Endodermal cell (in vitro differentiated cells): ENCODE measurements at regions not wholly inside any gene's neighbourhood (a gene's known extent, or its start where the extent isn't known, plus 50 kb on each side); places are given as distances from the start of the nearest gene placed in this dataset.

ENCODE experiments used
- DNase-seq: peaks from one replicate; pipeline ENCODE4 v3.0.0-alpha.2; 2017
- H3K27ac ChIP-seq: 2 replicates; pipeline ENCODE4 v1.5.1; 2013; ENCODE audit warnings: mild to moderate bottlenecking, low read depth, low read length, moderate library complexity
- H3K27me3 ChIP-seq: 2 replicates; pipeline ENCODE4 v1.6.1; 2013; ENCODE audit warnings: mild to moderate bottlenecking, low read length, moderate library complexity; ENCODE audit not compliant: insufficient read depth, control insufficient read depth, poor library complexity, severe bottlenecking
- H3K36me3 ChIP-seq: 2 replicates; pipeline ENCODE4 v1.7.0; 2013; ENCODE audit warnings: mild to moderate bottlenecking, low read length, moderate library complexity; ENCODE audit not compliant: control insufficient read depth, insufficient read depth
- H3K4me1 ChIP-seq: one replicate; pipeline ENCODE4 v1.7.0; 2013; ENCODE audit warnings: low read length; ENCODE audit not compliant: control insufficient read depth, insufficient read depth
- H3K4me3 ChIP-seq: 2 replicates; pipeline ENCODE4 v1.5.1; 2013; ENCODE audit warnings: mild to moderate bottlenecking, low read length, moderate library complexity
- H3K9ac ChIP-seq: 2 replicates; pipeline ENCODE4 v1.6.1; 2013; ENCODE audit warnings: mild to moderate bottlenecking, low read length, moderate library complexity; ENCODE audit not compliant: poor library complexity, severe bottlenecking; ENCODE audit errors: extremely low read depth
- H3K9me3 ChIP-seq: 2 replicates; pipeline ENCODE4 v1.6.1; 2013; ENCODE audit warnings: mild to moderate bottlenecking, low read length, moderate library complexity; ENCODE audit not compliant: control insufficient read depth
- H3K27ac Mint-ChIP-seq: 2 replicates; pipeline ENCODE4 v1.8.0; 2020; ENCODE audit warnings: mixed read lengths
- H3K27me3 Mint-ChIP-seq: 2 replicates; pipeline ENCODE4 v1.8.0; 2021; ENCODE audit warnings: mild to moderate bottlenecking, mixed read lengths; ENCODE audit not compliant: insufficient read depth
- H3K36me3 Mint-ChIP-seq: 2 replicates; pipeline ENCODE4 v1.8.0; 2020; ENCODE audit warnings: low read depth, mixed read lengths
- H3K4me1 Mint-ChIP-seq: 2 replicates; pipeline ENCODE4 v1.8.0; 2020; ENCODE audit warnings: mixed read lengths
- H3K4me3 Mint-ChIP-seq: 2 replicates; pipeline ENCODE4 v1.8.0; 2020; ENCODE audit warnings: mild to moderate bottlenecking, moderate library complexity, mixed read lengths
- H3K9me3 Mint-ChIP-seq: 2 replicates; pipeline ENCODE4 v1.8.0; 2020; ENCODE audit warnings: mild to moderate bottlenecking, mixed read lengths
- CTCF ChIP-seq: fragments of 200-600 bp; sonication (generic); conservative IDR thresholded peaks from 2 replicates; pipeline ENCODE4 v1.5.0; 2021; ENCODE audit warnings: antibody characterized with exemption, mild to moderate bottlenecking
- whole genome bisulfite sequencing, 2 experiments: methylation state at CpG; one replicate each; pipeline versions ENCODE4 v1.1.5 to v1.1.7; 2013; ENCODE audit warnings: missing lambda C conversion rate in 2 of 2, mixed read lengths in 1 of 2; ENCODE audit not compliant: insufficient coverage in 1 of 2, insufficient read length in 1 of 2; 5-methylcytosine and 5-hydroxymethylcytosine counted together

DNA sequence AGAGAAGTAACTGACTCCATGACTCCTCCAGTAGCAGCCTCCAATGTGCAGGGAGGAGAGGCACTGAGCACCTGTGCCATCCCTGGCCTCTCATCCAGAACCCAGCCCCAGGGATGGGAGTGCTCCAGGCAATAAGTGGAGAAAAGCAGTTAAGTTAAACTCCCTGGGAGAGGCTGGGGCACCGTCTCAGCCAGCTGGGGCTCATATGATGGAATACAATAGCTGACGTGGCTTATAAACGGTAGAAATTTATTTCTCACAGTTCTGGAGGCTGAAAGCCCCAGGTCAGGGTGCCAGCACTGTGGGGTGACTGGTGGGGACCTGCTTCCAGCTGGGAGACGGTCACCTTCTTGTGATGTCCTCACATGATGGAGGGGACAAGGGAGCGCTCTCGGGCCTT, 94.7 kb downstream of the RAMP3 start:
- Histone ChIP-seq H3K4me3 (no peak overlapping the region), H3K4me1 (no peaks in the 10 kb centered on the region), H3K9ac (no peak overlapping the region), H3K27me3 (no peaks in the 10 kb centered on the region), H3K9me3 (no peaks in the 10 kb centered on the region), H3K36me3 (no peaks in the 10 kb centered on the region), H3K27ac (no peak overlapping the region)
- no peak overlapping the region for H3K4me3 Mint-ChIP-seq
- H3K36me3 Mint-ChIP-seq = no peaks in the 10 kb centered on the region
- TF ChIP-seq CTCF = no peak
- WGBS, 2 experiments = 77 to 85% methylated on average over 4 to 6 of the region's 6 CpGs
- DNase-seq = no peak
- H3K27ac Mint-ChIP-seq = no peak overlapping the region
- H3K4me1 Mint-ChIP-seq = no peaks in the 10 kb centered on the region
- peaks cover 6% of the 10 kb centered on the region for H3K27me3 Mint-ChIP-seq
- no peaks in the 10 kb centered on the region for H3K9me3 Mint-ChIP-seq

- no peak for DNase-seq
- H3K27me3 ChIP-seq = no peaks in the 10 kb centered on the region
- no peaks in the 10 kb centered on the region for H3K9me3 ChIP-seq
- no peak overlapping the region for H3K27ac ChIP-seq
- H3K27ac Mint-ChIP-seq = no peak overlapping the region
- H3K4me3 Mint-ChIP-seq = no peak overlapping the region
- no peaks in the 10 kb centered on the region for H3K36me3 Mint-ChIP-seq
- no peaks in the 10 kb centered on the region for H3K4me1 Mint-ChIP-seq
- peaks cover 5% of the 10 kb centered on the region for H3K27me3 Mint-ChIP-seq
- H3K4me1 ChIP-seq = no peaks in the 10 kb centered on the region
- no peak for TF ChIP-seq CTCF
- H3K9ac ChIP-seq = no peak overlapping the region
- H3K4me3 ChIP-seq = no peak overlapping the region
- no peaks in the 10 kb centered on the region for H3K36me3 ChIP-seq
- no peaks in the 10 kb centered on the region for H3K9me3 Mint-ChIP-seq
Observed at GRCh38 chr7:45252857-45253256, 95.3 kb downstream of the RAMP3 start.

- no peaks in the 10 kb centered on the region for H3K4me1 ChIP-seq
- H3K36me3 ChIP-seq = no peaks in the 10 kb centered on the region
- H3K9ac ChIP-seq = no peak overlapping the region
- TF ChIP-seq CTCF = no peak
- no peaks in the 10 kb centered on the region for H3K4me1 Mint-ChIP-seq
- no peaks in the 10 kb centered on the region for H3K36me3 Mint-ChIP-seq
- H3K9me3 ChIP-seq = no peaks in the 10 kb centered on the region
- WGBS, 2 experiments = 92% methylated on average over 1 of the region's 1 CpG; no CpG with 5 or more reads in 1 of the 2 experiments
- H3K27ac ChIP-seq = no peak overlapping the region
- peaks cover 5% of the 10 kb centered on the region for H3K27me3 Mint-ChIP-seq
- peaks cover under 1% of the 10 kb centered on the region for H3K27me3 ChIP-seq
- no peak overlapping the region for H3K4me3 Mint-ChIP-seq
- H3K27ac Mint-ChIP-seq = no peak overlapping the region
- no peak for DNase-seq
- no peaks in the 10 kb centered on the region for H3K9me3 Mint-ChIP-seq
- no peak overlapping the region for H3K4me3 ChIP-seq
Observed at GRCh38 chr7:45253368-45253767, 95.8 kb downstream of the RAMP3 start.
